ENCODE measurements at regions not wholly inside any gene's neighbourhood (a gene's known extent, or its start where the extent isn't known, plus 50 kb on each side); places are given as distances from the start of the nearest gene placed in this dataset.

- peak overlapping the region; percentile 97 for H4K5ac ChIP-seq (ENCODE audit: low read depth, low read length)
- H4K8ac ChIP-seq (ENCODE audit: low read depth in 2 of 2, low read length in 2 of 2), result peak overlapping the region; percentile 71 to 78
- H3K14ac ChIP-seq (replicated peaks; ENCODE audit: low read depth, low read length), result peak overlapping the region; percentile 51; the same call in 1 of the 2 replicates
- H3K4ac ChIP-seq (ENCODE audit: low read depth, low read length), result peak overlapping the region; percentile 92
- peak overlapping the region; percentile 91 for H3K56ac ChIP-seq (ENCODE audit: extremely low read depth, insufficient read depth, low read length)
- peak overlapping the region; percentile 99 for H3K27ac ChIP-seq (ENCODE audit: insufficient read depth, low read length)
- peak overlapping the region; percentile 82 for H2AK5ac ChIP-seq (ENCODE audit: low read depth, low read length)
- TF ChIP-seq MXI1 (IDR thresholded peaks at IDR 0.05; ENCODE audit: borderline replicate concordance, low read depth, low read length) (no peak), FOS (IDR thresholded peaks at IDR 0.05; ENCODE audit: low read depth, low read length) (peak; percentile 47; the same call in 1 of the 2 replicates), NFE2L2 (IDR thresholded peaks at IDR 0.05; ENCODE audit: low read depth, low read length) (peak; percentile 39; the same call in 1 of the 2 replicates), CEBPB (IDR thresholded peaks at IDR 0.05; ENCODE audit: low read depth, low read length) (peak; percentile 83), MAZ (IDR thresholded peaks at IDR 0.05; ENCODE audit: borderline replicate concordance, low read depth, low read length) (0 out of 2 replicates have a peak, but pooled peaks have one; percentile 9), MAFK (IDR thresholded peaks at IDR 0.05; ENCODE audit: low read depth, low read length) (no peak), BHLHE40 (IDR thresholded peaks at IDR 0.05; ENCODE audit: low read depth, low read length) (peak; percentile 65), USF2 (IDR thresholded peaks at IDR 0.05; ENCODE audit: low read depth, low read length) (peak; percentile 75; the same call in 1 of the 2 replicates)
- POLR2A ChIA-PET (ENCODE audit: unreplicated experiment), result no interaction called here
- peak overlapping the region; percentile 95 for H2BK120ac ChIP-seq (ENCODE audit: low read depth, low read length)
- peak overlapping the region; percentile 86 for H2BK20ac ChIP-seq (ENCODE audit: low read depth, low read length)
- H3K36me3 ChIP-seq (ENCODE audit: control insufficient read depth, insufficient read depth, low read length), result no peaks in the 10 kb centered on the region
- H2BK15ac ChIP-seq (ENCODE audit: low read depth, low read length), result peak overlapping the region; percentile 72; the same call in 1 of the 3 replicates
- peak overlapping the region; percentile 97 for H4K91ac ChIP-seq (ENCODE audit: insufficient read depth, low read depth, low read length)
- H3K79me1 ChIP-seq (ENCODE audit: low read depth in 1 of 2, low read length in 2 of 2), result peaks cover 5 to 20% of the 10 kb centered on the region in 2 experiments; a peak in 2 of 4 replicates
- H3K18ac ChIP-seq (ENCODE audit: low read depth, low read length), result peak overlapping the region; percentile 98
- H3K4me2 ChIP-seq (ENCODE audit: low read depth, low read length), result peak overlapping the region; percentile 75
- CTCF ChIA-PET, result interaction anchor here (0.5 to 1.4 kb wide), 3 partner anchors 63 to 436 kb away, joined by 3 to 4 read pairs (median 3); no protein-coding TSS in a partner anchor
- no TSS peak for BruUV-seq (replicated peaks)
- H3K4me3 ChIP-seq (ENCODE audit: insufficient read depth, low read depth, low read length), result no peak overlapping the region
- 0 out of 2 replicates have a peak, but pooled peaks cover 3% of the 10 kb centered on the region for H4K20me1 ChIP-seq (ENCODE audit: insufficient read depth, low read length)
- DNase-seq (peak; percentile 97), ATAC-seq (ENCODE audit: low read depth) (peak; percentile 71)
- H2AFZ ChIP-seq (replicated peaks; ENCODE audit: low read length, poor library complexity), result no peak overlapping the region
- H3K9me3 ChIP-seq (ENCODE audit: control insufficient read depth, insufficient read depth, low read length), result peaks cover 2% of the 10 kb centered on the region; the same call in 1 of the 2 replicates
- in situ Hi-C loops (cut with MboI; ENCODE audit: low sequenced_read_pairs) (no loop called here), dilution Hi-C loops (cut with HindIII; ENCODE audit: low sequenced_read_pairs, unreplicated experiment) (no loop called here), intact Hi-C loops (cut with micrococcal nuclease) (loop anchor here (1.0 to 10.0 kb wide), 7 partner anchors 32 to 456 kb away; no protein-coding TSS in a partner anchor)
- no CpG with 5 or more reads among the region's 4 CpGs for WGBS, 2 experiments (ENCODE audit: extremely low coverage in 2 of 2, insufficient read length in 1 of 2)
- H3K9ac ChIP-seq (ENCODE audit: low read depth, low read length), result peak overlapping the region; percentile 59
- no peaks in the 10 kb centered on the region for H3K27me3 ChIP-seq (ENCODE audit: control insufficient read depth, insufficient read depth, low read length)
- H2AK9ac ChIP-seq (replicated peaks; ENCODE audit: low read depth, low read length, poor library complexity), result no peak overlapping the region
- H3K9me1 ChIP-seq (ENCODE audit: insufficient read depth, low read length), result peaks cover 24% of the 10 kb centered on the region
- H3K23ac ChIP-seq (ENCODE audit: low read depth, low read length), result peak overlapping the region; percentile 61
- H2BK5ac ChIP-seq (ENCODE audit: low read depth, low read length, poor library complexity, severe bottlenecking), result peak overlapping the region; percentile 99
- H3K4me1 ChIP-seq (ENCODE audit: control insufficient read depth, insufficient read depth, low read length), result peaks cover 41% of the 10 kb centered on the region
These were observed 66.7 kb upstream of the PGRMC2 start for GRCh38 chr4:128354205-128354821.

All from IMR-90 (cell line).